H1 (cell line): ENCODE measurements at regions not wholly inside any gene's neighbourhood (a gene's known extent, or its start where the extent isn't known, plus 50 kb on each side); places are given as distances from the start of the nearest gene placed in this dataset.

Source experiments
- CTCF ChIA-PET: fragments of 300-600 bp; sonication (Branson Sonifier 250); formaldehyde crosslinking; loops from one replicate; lab custom pipeline; 2021; ENCODE audit not compliant: partially characterized antibody; lab: Charles Lee
- POLR2A ChIA-PET: fragments of 300-600 bp; sonication (Branson Sonifier 250); formaldehyde crosslinking; loops from one replicate; lab custom pipeline; 2021; ENCODE audit warnings: inconsistent platforms; ENCODE audit not compliant: partially characterized antibody; lab: Charles Lee
- DNase-seq, 2 experiments: peaks; one replicate each; pipeline versions ENCODE4 v3.0.0 to v3.0.0-alpha.2; 2010 to 2022; ENCODE audit warnings: low spot score in 2 of 2, low read depth in 1 of 2, mixed read lengths in 1 of 2
- FAIRE-seq: peaks from 2 replicates; lab custom pipeline; 2011; peaks lifted over from hg19 to GRCh38; lab: Jason Lieb, UNC
- H2AFZ ChIP-seq: 2 replicates; pipeline ENCODE4 v1.8.1; 2012; ENCODE audit warnings: low read length, inconsistent platforms
- H2AK5ac ChIP-seq: 2 replicates; pipeline ENCODE4 v1.6.1; 2013; ENCODE audit warnings: low read depth, low read length
- H2BK120ac ChIP-seq: replicated peaks from 2 replicates; pipeline ENCODE3; 2013; ENCODE audit warnings: low read depth, low read length, inconsistent platforms
- H2BK12ac ChIP-seq: 2 replicates; pipeline ENCODE4 v1.6.1; 2013; ENCODE audit warnings: low read depth, low read length
- H2BK15ac ChIP-seq: 2 replicates; pipeline ENCODE4 v1.6.1; 2013; ENCODE audit warnings: low read length
- H2BK20ac ChIP-seq: 2 replicates; pipeline ENCODE4 v1.6.1; 2013; ENCODE audit warnings: low read length
- H2BK5ac ChIP-seq: 2 replicates; pipeline ENCODE4 v1.6.1; 2013; ENCODE audit warnings: low read depth, low read length
- H3K14ac ChIP-seq: 2 replicates; pipeline ENCODE4 v1.6.1; 2013; ENCODE audit warnings: inconsistent platforms; ENCODE audit not compliant: insufficient read length
- H3K18ac ChIP-seq: 2 replicates; pipeline ENCODE4 v1.6.1; 2013; ENCODE audit warnings: low read length; ENCODE audit errors: extremely low read depth
- H3K23ac ChIP-seq: 2 replicates; pipeline ENCODE4 v1.6.1; 2013; ENCODE audit warnings: inconsistent platforms; ENCODE audit not compliant: insufficient read length
- H3K23me2 ChIP-seq: 2 replicates; pipeline ENCODE4 v1.6.1; 2013; ENCODE audit warnings: low read depth, low read length
- H3K27ac ChIP-seq: 2 replicates; pipeline ENCODE4 v1.6.1; 2011; ENCODE audit warnings: low read depth, low read length, inconsistent platforms
- H3K27me3 ChIP-seq, 4 experiments: replicated peaks in 1 of 4; 1 replicate in 1 of 4; 2 replicates in 3 of 4; pipeline versions ENCODE4 v1.6.1 to v1.8.1; 2011 to 2013; ENCODE audit warnings: low read length in 3 of 4, mild to moderate bottlenecking in 3 of 4, inconsistent platforms in 2 of 4, mixed read lengths in 2 of 4, moderate library complexity in 1 of 4; ENCODE audit not compliant: control insufficient read depth in 3 of 4, insufficient read depth in 3 of 4; ENCODE audit errors: extremely low read depth in 1 of 4
- H3K36me3 ChIP-seq, 4 experiments: 2 replicates each; pipeline versions ENCODE4 v1.6.1 to v1.8.1; 2011 to 2013; ENCODE audit warnings: mild to moderate bottlenecking in 4 of 4, low read length in 3 of 4, moderate library complexity in 2 of 4, control low read depth in 1 of 4, inconsistent platforms in 1 of 4; ENCODE audit not compliant: insufficient read depth in 4 of 4, control insufficient read depth in 2 of 4
- H3K4ac ChIP-seq: replicated peaks from 2 replicates; pipeline ENCODE3; 2013; ENCODE audit warnings: low read length, low read depth, mixed read lengths, inconsistent platforms; ENCODE audit not compliant: insufficient read length
- H3K4me1 ChIP-seq, 4 experiments: replicated peaks in 1 of 4; 1 replicate in 1 of 4; 2 replicates in 3 of 4; pipeline versions ENCODE4 v1.6.1 to v1.8.1; 2011 to 2013; ENCODE audit warnings: low read length in 3 of 4, inconsistent platforms in 2 of 4, mixed read lengths in 1 of 4; ENCODE audit not compliant: insufficient read depth in 4 of 4, control insufficient read depth in 3 of 4
- H3K4me2 ChIP-seq, 2 experiments: 2 replicates each; pipeline versions ENCODE4 v1.6.1 to v1.8.1; 2011 to 2013; ENCODE audit warnings: low read depth in 2 of 2, low read length in 2 of 2, control low read depth in 1 of 2, inconsistent platforms in 1 of 2, mild to moderate bottlenecking in 1 of 2; ENCODE audit not compliant: insufficient read depth in 1 of 2
- H3K4me3 ChIP-seq, 4 experiments: fragments of 200-600, 300-600 bp in 1 of 4; sonication (generic), shearing (Covaris generic), sonication (Bioruptor Twin) in 1 of 4; 2 replicates each; pipeline versions ENCODE4 v1.5.1 to v1.8.1; 2011 to 2016; ENCODE audit warnings: low read length in 4 of 4, low read depth in 3 of 4, control low read depth in 2 of 4, inconsistent platforms in 2 of 4, mild to moderate bottlenecking in 2 of 4, mixed read lengths in 1 of 4, moderate library complexity in 1 of 4; ENCODE audit not compliant: insufficient read depth in 2 of 4; ENCODE audit errors: extremely low read depth in 1 of 4
- H3K56ac ChIP-seq: replicated peaks from 2 replicates; pipeline ENCODE3; 2013; ENCODE audit warnings: low read depth, mild to moderate bottlenecking, mixed read lengths, low read length, inconsistent platforms; ENCODE audit not compliant: insufficient read length
- H3K79me1 ChIP-seq: 2 replicates; pipeline ENCODE4 v1.6.1; 2013; ENCODE audit warnings: low read depth, low read length, control low read depth
- H3K79me2 ChIP-seq, 2 experiments: 2 replicates each; pipeline versions ENCODE4 v1.6.1 to v1.8.1; 2012 to 2013; ENCODE audit warnings: low read length in 2 of 2, mild to moderate bottlenecking in 2 of 2, inconsistent platforms in 1 of 2; ENCODE audit not compliant: insufficient read depth in 2 of 2, control insufficient read depth in 1 of 2
- H3K9ac ChIP-seq, 4 experiments: replicated peaks in 1 of 4; 1 replicate in 1 of 4; 2 replicates in 3 of 4; pipeline versions ENCODE4 v1.6.1 to v1.8.1; 2011 to 2013; ENCODE audit warnings: low read depth in 3 of 4, low read length in 3 of 4, control low read depth in 2 of 4, mild to moderate bottlenecking in 2 of 4, moderate library complexity in 2 of 4, inconsistent platforms in 1 of 4; ENCODE audit errors: extremely low read depth in 1 of 4
- H3K9me3 ChIP-seq, 2 experiments: 2 replicates each; pipeline versions ENCODE4 v1.6.1 to v1.8.1; 2012 to 2013; ENCODE audit warnings: mild to moderate bottlenecking in 2 of 2, moderate library complexity in 2 of 2, control low read depth in 1 of 2, inconsistent platforms in 1 of 2, low read depth in 1 of 2, low read length in 1 of 2, mixed read lengths in 1 of 2; ENCODE audit not compliant: insufficient read depth in 2 of 2
- H4K20me1 ChIP-seq, 2 experiments: replicated peaks in 1 of 2; 2 replicates each; pipeline versions ENCODE3 to v1.8.1; 2011 to 2013; ENCODE audit warnings: inconsistent platforms in 2 of 2, low read length in 2 of 2, mild to moderate bottlenecking in 1 of 2; ENCODE audit not compliant: insufficient read depth in 2 of 2, control insufficient read depth in 1 of 2
- H4K5ac ChIP-seq: 2 replicates; pipeline ENCODE4 v1.6.1; 2013; ENCODE audit warnings: low read length, low read depth, mixed read lengths, inconsistent platforms; ENCODE audit not compliant: insufficient read length
- H4K8ac ChIP-seq: 2 replicates; pipeline ENCODE4 v1.8.0; 2013; ENCODE audit warnings: mild to moderate bottlenecking, moderate library complexity, low read length, inconsistent platforms; ENCODE audit not compliant: insufficient read depth; ENCODE audit errors: extremely low read depth
- H4K91ac ChIP-seq: replicated peaks from 2 replicates; pipeline ENCODE3; 2013; ENCODE audit warnings: low read length, mixed read lengths, inconsistent platforms; ENCODE audit not compliant: insufficient read length
- BCL11A ChIP-seq, 2 experiments: IDR thresholded peaks; one replicate each; pipeline ENCODE4 v1.6.1; 2011; ENCODE audit warnings: low read depth in 2 of 2, low read length in 2 of 2, mild to moderate bottlenecking in 2 of 2
- CHD2 ChIP-seq: IDR thresholded peaks from 2 replicates; pipeline ENCODE4 v1.6.1; 2012; ENCODE audit warnings: low read length, improper control_type of control experiment
- CREB1 ChIP-seq: IDR thresholded peaks from 2 replicates; pipeline ENCODE4 v1.6.1; 2012; ENCODE audit warnings: inconsistent platforms
- E2F6 ChIP-seq: IDR thresholded peaks from 2 replicates; pipeline ENCODE4 v1.6.1; 2012; ENCODE audit warnings: inconsistent platforms
- KDM1A ChIP-seq: fragments of 200-600, 300-600 bp; sonication (generic); IDR thresholded peaks from 2 replicates; pipeline ENCODE4 v1.7.1; 2016; ENCODE audit warnings: mild to moderate bottlenecking, low read length, borderline replicate concordance
- POLR2A ChIP-seq, 2 experiments: IDR thresholded peaks; 1 replicate in 1 of 2; 2 replicates in 1 of 2; pipeline ENCODE4 v1.6.1; 2011; ENCODE audit warnings: low read depth in 2 of 2, low read length in 2 of 2, mild to moderate bottlenecking in 2 of 2; ENCODE audit errors: control extremely low read depth in 1 of 2
- RBBP5 ChIP-seq: IDR thresholded peaks from 2 replicates; pipeline ENCODE4 v1.7.1; 2012; ENCODE audit warnings: low read depth, mild to moderate bottlenecking, inconsistent platforms, low read length, moderate library complexity, borderline replicate concordance
- SIX5 ChIP-seq: IDR thresholded peaks from 2 replicates; pipeline ENCODE4 v1.6.1; 2011; ENCODE audit warnings: mild to moderate bottlenecking, low read depth, low read length
- SUZ12 ChIP-seq: fragments of 200-600 bp; sonication (generic); IDR thresholded peaks from 2 replicates; pipeline ENCODE4 v1.6.1; 2012; ENCODE audit warnings: mild to moderate bottlenecking, inconsistent platforms, low read length, moderate library complexity, mixed read lengths
- TAF1 ChIP-seq: IDR thresholded peaks from 2 replicates; pipeline ENCODE4 v1.6.1; 2011; ENCODE audit warnings: mild to moderate bottlenecking, low read depth, low read length
- YY1 ChIP-seq: IDR thresholded peaks from 2 replicates; pipeline ENCODE4 v1.6.1; 2011; ENCODE audit warnings: low read depth, mild to moderate bottlenecking, low read length
- WGBS, 2 experiments: shearing (Covaris generic) in 1 of 2; methylation state at CpG; one replicate each; pipeline versions ENCODE4 v1.1.6 to v1.1.7; 2013 to 2015; ENCODE audit warnings: low lambda C conversion rate in 2 of 2, mixed read lengths in 2 of 2, inconsistent platforms in 1 of 2, low coverage in 1 of 2, missing lambda C conversion rate in 1 of 2; ENCODE audit not compliant: insufficient replicate concordance in 2 of 2, insufficient coverage in 1 of 2, insufficient read length in 1 of 2; ENCODE audit errors: extremely low coverage in 1 of 2, missing lambda C conversion rate in 1 of 2; 5-methylcytosine and 5-hydroxymethylcytosine counted together

GRCh38 chr3:5302661-5303060 lies 115.2 kb downstream of the EDEM1 start:
- H3K79me1 ChIP-seq = no peaks in the 10 kb centered on the region
- WGBS, 2 experiments = 95% methylated on average over 3 of the region's 3 CpGs; no CpG with 5 or more reads in 1 of the 2 experiments
- H3K4me3 ChIP-seq = no peak overlapping the region
- H4K91ac ChIP-seq = no peak overlapping the region
- H3K79me2 ChIP-seq = no peaks in the 10 kb centered on the region
- no peak overlapping the region for H3K9ac ChIP-seq
- H3K27me3 ChIP-seq = peaks cover 0 to 1% (median 0%) of the 10 kb centered on the region in 4 experiments; a peak in 1 of 7 replicates
- no peak overlapping the region for H3K56ac ChIP-seq
- ChIA-PET POLR2A (no interaction called here), CTCF (interaction anchor here (0.7 kb wide), 1 partner anchor 124 kb away, joined by 3 read pairs; no protein-coding TSS in a partner anchor)
- TF ChIP-seq YY1 (no peak), E2F6 (no peak), SUZ12 (no peak), SIX5 (no peak), CREB1 (no peak), TAF1 (no peak), KDM1A (no peak), BCL11A (IDR thresholded peaks at IDR 0.05; ENCODE audit: low read depth in 2 of 2, low read length in 2 of 2) (no peak), CHD2 (no peak), RBBP5 (no peak), POLR2A (IDR thresholded peaks at IDR 0.05; ENCODE audit: control extremely low read depth in 1 of 2, low read depth in 2 of 2, low read length in 2 of 2) (no peak)
- no peak overlapping the region for H2AFZ ChIP-seq
- DNase-seq (no peak), FAIRE-seq (no peak)
- H2BK5ac ChIP-seq = no peak overlapping the region
- H3K36me3 ChIP-seq = no peaks in the 10 kb centered on the region
- H4K20me1 ChIP-seq = no peaks in the 10 kb centered on the region
- H3K4me2 ChIP-seq = no peak overlapping the region
- no peak overlapping the region for H3K27ac ChIP-seq
- H2BK120ac ChIP-seq = no peak overlapping the region
- no peak overlapping the region for H3K14ac ChIP-seq
- H4K5ac ChIP-seq = no peak overlapping the region
- no peaks in the 10 kb centered on the region for H3K23me2 ChIP-seq
- H3K4ac ChIP-seq = no peak overlapping the region
- H4K8ac ChIP-seq = no peak overlapping the region
- no peak overlapping the region for H2BK12ac ChIP-seq
- no peak overlapping the region for H2BK20ac ChIP-seq
- H3K9me3 ChIP-seq = no peaks in the 10 kb centered on the region; a peak in 1 of 4 replicates
- no peak overlapping the region for H2BK15ac ChIP-seq
- H3K4me1 ChIP-seq = no peaks in the 10 kb centered on the region
- no peak overlapping the region for H3K23ac ChIP-seq
- H3K18ac ChIP-seq = no peak overlapping the region
- H2AK5ac ChIP-seq = no peak overlapping the region
